Left lung (tissue), 4 donors: ENCODE measurements at regions not wholly inside any gene's neighbourhood (a gene's known extent, or its start where the extent isn't known, plus 50 kb on each side); places are given as distances from the start of the nearest gene placed in this dataset.

Source experiments
- ATAC-seq: fragments of 200-7000 bp; cut with Tn5 transposase; one replicate; pipeline ENCODE4 v1.9.1; 2020; ENCODE audit warnings: moderate library complexity
- DNase-seq, 4 donors: peaks; one replicate each; pipeline ENCODE4 v3.0.0-alpha.2; 2013 to 2020
- H3K27ac ChIP-seq, 2 donors: fragments of 200-600 bp; sonication (generic) in 1 of 2; one replicate each; pipeline versions ENCODE4 v1.5.0 to v1.8.0; 2020 to 2021
- H3K27me3 ChIP-seq, 2 donors: fragments of 200-600 bp; sonication (generic) in 1 of 2; one replicate each; pipeline versions ENCODE4 v1.5.0 to v1.8.0; 2020 to 2021
- H3K36me3 ChIP-seq, 2 donors: fragments of 200-600 bp; sonication (generic) in 1 of 2; one replicate each; pipeline versions ENCODE4 v1.5.0 to v1.8.0; 2020 to 2021
- H3K4me1 ChIP-seq, 2 donors: fragments of 200-600 bp; one replicate each; pipeline ENCODE4 v1.8.0; 2021
- H3K4me3 ChIP-seq, 2 donors: fragments of 200-600 bp; sonication (generic) in 1 of 2; one replicate each; pipeline versions ENCODE4 v1.5.0 to v1.8.0; 2020 to 2021; ENCODE audit warnings: mild to moderate bottlenecking in 1 of 2
- H3K9me3 ChIP-seq, 2 donors: fragments of 200-600 bp; sonication (generic) in 1 of 2; one replicate each; pipeline versions ENCODE4 v1.5.0 to v1.8.0; 2020 to 2021
- intact Hi-C, 2 donors: fragments of 100-400 bp; cut with DNase I; formaldehyde crosslinking; loops; one replicate each; pipeline versions ENCODE4 v1.11.2 to v1.14.2; 2022
- TF ChIP-seq, protein P1 (sequence below), 2 donors: fragments of 200-600 bp; sonication (generic) in 1 of 2; IDR thresholded peaks; one replicate each; pipeline versions ENCODE4 v1.5.0 to v1.8.0; 2021; ENCODE audit warnings: antibody characterized with exemption in 2 of 2
- donor health status: DM: no; HTN: yes; CAD: no.
- donor health status: DM: no; HTN: no; CAD: no.

DNA sequence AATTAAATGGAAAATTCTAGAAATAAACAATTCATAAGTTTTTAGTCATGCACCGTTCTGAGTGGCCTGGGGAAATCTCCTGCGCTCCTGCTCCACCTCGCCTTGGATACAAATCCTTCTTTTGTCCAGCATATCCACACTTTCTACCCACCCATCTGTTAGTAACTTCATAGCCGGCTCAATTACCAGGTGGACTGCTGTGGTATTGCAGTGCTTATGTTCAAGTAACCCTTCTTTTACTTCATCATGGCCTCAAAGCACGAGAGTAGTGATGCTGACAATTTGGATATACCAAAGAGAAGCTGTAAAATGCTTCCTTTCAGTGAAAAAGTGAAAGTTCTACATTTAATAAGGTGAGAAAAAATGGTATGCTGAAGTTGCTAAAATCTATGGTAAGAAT, 142.3 kb upstream of the CHL1 start:
- no peak for DNase-seq
- H3K4me3 ChIP-seq: no peak overlapping the region
- H3K36me3 ChIP-seq: no peaks in the 10 kb centered on the region
- intact Hi-C loops: no loop called here
- TF ChIP-seq, protein P1, sequence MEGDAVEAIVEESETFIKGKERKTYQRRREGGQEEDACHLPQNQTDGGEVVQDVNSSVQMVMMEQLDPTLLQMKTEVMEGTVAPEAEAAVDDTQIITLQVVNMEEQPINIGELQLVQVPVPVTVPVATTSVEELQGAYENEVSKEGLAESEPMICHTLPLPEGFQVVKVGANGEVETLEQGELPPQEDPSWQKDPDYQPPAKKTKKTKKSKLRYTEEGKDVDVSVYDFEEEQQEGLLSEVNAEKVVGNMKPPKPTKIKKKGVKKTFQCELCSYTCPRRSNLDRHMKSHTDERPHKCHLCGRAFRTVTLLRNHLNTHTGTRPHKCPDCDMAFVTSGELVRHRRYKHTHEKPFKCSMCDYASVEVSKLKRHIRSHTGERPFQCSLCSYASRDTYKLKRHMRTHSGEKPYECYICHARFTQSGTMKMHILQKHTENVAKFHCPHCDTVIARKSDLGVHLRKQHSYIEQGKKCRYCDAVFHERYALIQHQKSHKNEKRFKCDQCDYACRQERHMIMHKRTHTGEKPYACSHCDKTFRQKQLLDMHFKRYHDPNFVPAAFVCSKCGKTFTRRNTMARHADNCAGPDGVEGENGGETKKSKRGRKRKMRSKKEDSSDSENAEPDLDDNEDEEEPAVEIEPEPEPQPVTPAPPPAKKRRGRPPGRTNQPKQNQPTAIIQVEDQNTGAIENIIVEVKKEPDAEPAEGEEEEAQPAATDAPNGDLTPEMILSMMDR (IDR thresholded peaks at IDR 0.05): no peak
- H3K27ac ChIP-seq: no peak overlapping the region
- no peak for ATAC-seq
- no peaks in the 10 kb centered on the region for H3K27me3 ChIP-seq
- peaks cover 0 to 7% of the 10 kb centered on the region in 2 donors for H3K9me3 ChIP-seq
- no peaks in the 10 kb centered on the region for H3K4me1 ChIP-seq

DNA sequence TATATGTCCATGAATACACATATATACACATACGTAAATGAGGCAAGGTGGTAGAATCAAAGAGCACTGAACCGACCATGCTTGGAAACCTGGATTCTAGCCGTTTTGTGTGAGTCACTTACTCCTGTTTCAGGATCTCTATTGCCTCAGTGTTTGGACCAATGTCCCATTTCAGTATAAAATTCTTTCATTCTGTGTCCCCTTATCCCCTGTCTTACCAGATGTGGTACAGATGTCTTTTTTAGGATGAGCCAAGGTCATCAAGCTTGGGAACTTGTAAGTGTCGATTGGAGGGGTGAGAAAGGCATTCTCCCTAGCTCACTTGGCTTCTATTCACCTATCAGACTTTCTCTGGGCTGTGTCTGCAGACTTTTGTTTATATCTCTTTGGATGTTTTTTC, 139.9 kb upstream of the CHL1 start:
- H3K27me3 ChIP-seq: no peaks in the 10 kb centered on the region
- DNase-seq (no peak), ATAC-seq (no peak)
- no peak overlapping the region for H3K27ac ChIP-seq
- intact Hi-C loops: no loop called here
- H3K4me3 ChIP-seq: no peak overlapping the region
- TF ChIP-seq, protein P1 (IDR thresholded peaks at IDR 0.05): no peak
- H3K4me1 ChIP-seq: no peaks in the 10 kb centered on the region
- H3K36me3 ChIP-seq: no peaks in the 10 kb centered on the region
- peaks cover 0 to 2% of the 10 kb centered on the region in 2 donors for H3K9me3 ChIP-seq

DNA sequence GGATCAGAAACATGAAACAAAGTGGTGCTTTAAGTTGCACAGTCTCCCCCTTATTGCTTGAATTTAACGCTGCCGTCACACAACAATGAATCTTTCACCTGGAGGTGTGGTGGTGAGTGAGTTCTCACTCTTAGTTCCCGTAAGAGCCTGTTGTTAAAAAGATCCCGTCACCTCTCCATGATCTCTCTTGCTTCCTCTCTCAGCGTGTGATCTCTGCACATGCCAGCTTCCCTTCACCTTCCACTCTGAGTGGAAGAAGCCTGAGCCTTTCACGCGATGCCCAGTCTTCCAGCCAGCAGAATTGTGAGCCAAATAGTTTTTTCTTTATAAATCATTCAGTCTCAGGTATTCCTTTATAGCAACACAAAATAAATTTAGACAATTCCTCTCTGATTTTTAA, 136.7 kb upstream of the CHL1 start:
- Histone ChIP-seq H3K36me3 (no peaks in the 10 kb centered on the region), H3K27ac (no peak overlapping the region), H3K9me3 (no peaks in the 10 kb centered on the region), H3K4me3 (no peak overlapping the region), H3K4me1 (no peaks in the 10 kb centered on the region), H3K27me3 (no peaks in the 10 kb centered on the region)
- ATAC-seq: no peak
- no peak for DNase-seq
- intact Hi-C loops: no loop called here
- TF ChIP-seq, protein P1 (IDR thresholded peaks at IDR 0.05): no peak

DNA sequence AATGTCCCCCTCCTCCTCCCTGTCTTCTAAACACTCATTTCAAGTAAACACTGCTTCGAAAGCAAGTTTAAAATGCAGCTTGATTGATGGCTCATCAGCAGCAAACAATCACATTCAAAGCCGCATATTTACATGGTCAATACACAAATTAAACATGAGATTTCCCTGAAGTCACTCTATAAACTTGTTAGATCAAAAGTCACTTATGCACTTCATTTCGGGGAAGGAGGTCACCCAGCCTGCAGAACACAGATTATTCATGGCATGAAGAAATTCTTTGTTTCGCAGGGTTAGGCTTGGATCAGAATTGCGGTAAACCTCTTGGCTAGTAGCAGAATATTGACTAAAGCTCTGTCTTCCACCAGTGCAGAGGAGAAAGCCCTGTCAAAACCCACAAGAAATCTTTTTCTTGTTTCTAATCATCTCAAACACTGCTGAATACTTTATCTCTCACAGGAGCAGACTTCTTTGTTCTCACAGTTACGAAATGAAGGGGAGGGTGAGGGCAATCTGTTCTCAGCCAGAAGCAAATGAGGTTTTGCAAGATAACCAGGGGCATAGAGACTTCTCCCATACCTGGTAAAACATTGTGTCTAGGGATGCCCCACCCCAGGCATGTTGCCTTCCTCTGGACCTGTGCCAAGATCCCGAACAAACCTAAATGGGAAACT, 133.3 kb upstream of the CHL1 start:
- Histone ChIP-seq H3K27me3 (no peaks in the 10 kb centered on the region), H3K27ac (no peak overlapping the region), H3K36me3 (no peaks in the 10 kb centered on the region), H3K9me3 (no peaks in the 10 kb centered on the region), H3K4me1 (no peaks in the 10 kb centered on the region), H3K4me3 (no peak overlapping the region)
- intact Hi-C loops: no loop called here
- ATAC-seq (peak; percentile 59), DNase-seq (no peak)
- TF ChIP-seq, protein P1 (IDR thresholded peaks at IDR 0.05): no peak

DNA sequence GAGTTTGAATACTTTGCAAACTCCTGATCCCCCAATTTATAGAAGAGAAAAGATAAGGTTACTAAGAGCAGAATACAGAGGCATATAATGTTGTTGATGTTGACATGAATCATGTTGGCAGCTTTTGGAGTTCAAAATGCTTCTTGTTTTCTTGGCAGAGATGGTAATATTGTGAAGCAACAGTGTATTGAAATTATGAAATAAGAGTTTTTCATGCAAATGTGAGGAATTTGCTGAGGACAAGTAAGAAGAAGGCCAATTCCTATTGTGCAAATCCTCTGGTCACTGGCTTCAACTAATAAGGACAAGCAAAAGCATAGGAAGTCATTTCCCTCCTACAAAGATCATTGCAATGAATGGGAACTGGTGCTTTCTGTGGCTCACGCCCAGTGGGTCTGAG, 126.9 kb upstream of the CHL1 start:
- Histone ChIP-seq H3K27ac (no peak overlapping the region), H3K4me1 (no peaks in the 10 kb centered on the region), H3K4me3 (no peak overlapping the region), H3K27me3 (no peaks in the 10 kb centered on the region), H3K36me3 (no peaks in the 10 kb centered on the region), H3K9me3 (no peaks in the 10 kb centered on the region)
- TF ChIP-seq, protein P1 (IDR thresholded peaks at IDR 0.05): no peak
- intact Hi-C loops: no loop called here
- ATAC-seq (peak; percentile 36), DNase-seq (peak in 2 of 4 donors; percentile 75 to 85)
